NCI-H1436 treated with DMSO at 0.1 percent for 48 hours (cell line): ENCODE measurements at regions not wholly inside any gene's neighbourhood (a gene's known extent, or its start where the extent isn't known, plus 50 kb on each side); places are given as distances from the start of the nearest gene placed in this dataset.
"Not testable (repeated sequence)": the region's sequence is repeated elsewhere in the genome, so short reads cannot be mapped to it uniquely, and the experiment has no call there.

Source experiments
- DNase-seq: peaks from one replicate; lab custom pipeline; 2025; lab: John Stamatoyannopoulos, UW

DNA sequence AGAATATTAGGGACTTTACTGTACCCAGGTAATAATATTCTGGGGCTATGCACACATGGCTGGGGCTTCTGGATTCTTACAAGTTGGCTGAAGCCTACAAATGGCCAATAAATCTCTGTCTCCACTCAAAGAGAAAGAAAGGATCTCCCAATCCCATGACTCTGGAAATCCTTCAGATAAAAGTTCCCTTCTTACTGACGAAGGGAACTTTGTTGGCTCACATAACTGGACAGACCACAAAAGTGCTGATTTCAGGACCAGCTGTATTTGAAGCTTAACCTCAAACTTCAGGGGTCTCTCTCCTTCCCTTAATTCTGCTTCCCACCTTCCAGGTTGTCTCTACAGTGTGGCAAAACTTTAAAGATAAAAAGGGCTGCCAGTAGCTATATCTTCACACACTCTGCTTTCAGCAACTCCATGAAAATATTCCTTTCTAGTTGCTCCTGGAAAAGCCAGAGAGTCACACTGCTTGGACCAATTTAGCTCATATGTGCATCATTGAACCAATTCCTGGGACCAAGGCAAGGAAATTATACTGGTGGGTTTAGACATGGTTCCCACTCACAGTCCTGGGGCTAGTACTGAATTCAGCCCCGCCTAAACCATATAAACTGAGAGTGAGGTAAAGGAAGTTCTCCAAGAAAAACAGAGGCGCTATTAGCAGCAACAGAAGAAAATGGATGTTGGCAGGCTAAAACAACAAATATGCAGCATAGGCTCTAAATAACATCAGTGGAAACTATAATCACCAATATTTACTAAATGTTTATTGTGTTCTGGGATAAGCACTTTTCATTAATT, 290.0 kb upstream of the GADL1 start:
- no peak for DNase-seq

DNA sequence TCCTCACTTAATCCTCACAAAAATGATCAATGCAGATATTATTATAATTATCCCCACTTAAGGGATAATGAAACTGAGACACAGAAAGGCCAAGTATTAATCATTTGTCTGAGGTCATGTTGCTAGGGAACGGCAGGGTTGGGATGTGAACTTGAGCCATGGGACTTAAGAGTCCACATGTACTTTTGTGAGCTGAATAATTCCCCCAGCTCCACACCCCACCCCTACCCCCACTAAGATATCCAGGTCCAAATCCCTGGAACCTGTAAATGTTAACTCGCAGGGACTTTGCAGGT, 290.5 kb upstream of the GADL1 start:
- no peak for DNase-seq

DNA sequence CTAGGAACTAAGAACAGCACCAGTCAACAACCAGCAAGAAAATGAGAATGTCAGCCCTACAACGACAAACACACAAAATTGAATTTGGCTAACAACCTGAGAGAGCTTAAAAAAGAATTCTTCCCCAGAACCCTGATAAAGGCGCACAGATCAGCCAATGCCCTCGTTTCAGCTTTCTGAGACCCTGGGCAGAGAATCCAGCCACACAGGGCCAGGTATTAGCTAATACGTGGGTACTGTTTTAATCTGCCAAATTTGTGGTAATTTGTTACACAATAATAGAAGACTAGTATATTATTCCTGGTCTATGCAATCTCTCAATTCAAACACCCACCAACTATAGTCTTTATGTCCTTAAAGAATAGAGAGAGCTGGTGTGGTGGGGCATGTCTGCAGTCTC, 291.6 kb upstream of the GADL1 start:
- no peak for DNase-seq

DNA sequence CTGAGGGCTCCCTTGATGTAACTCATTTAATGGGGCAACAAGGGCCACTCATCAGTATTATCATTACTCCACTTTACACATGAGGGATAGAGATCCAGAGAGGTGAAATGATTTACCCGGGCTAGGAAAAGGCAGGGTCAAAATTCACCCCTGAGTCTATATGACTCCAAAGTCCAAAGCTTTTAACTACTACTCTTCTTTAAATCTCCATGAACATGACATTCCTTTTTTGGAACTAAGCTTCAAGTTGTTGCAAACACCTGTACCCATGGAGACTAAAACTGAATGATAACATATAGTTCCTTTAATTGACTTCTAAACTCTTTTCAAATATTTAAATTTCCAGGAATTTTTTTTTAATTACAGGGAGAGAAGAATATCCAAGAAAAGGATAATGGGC, 292.9 kb upstream of the GADL1 start:
- DNase-seq, result no peak

- no peak for DNase-seq
Measured at GRCh38 chr3:31188112-31188511, 293.7 kb upstream of the GADL1 start.

DNA sequence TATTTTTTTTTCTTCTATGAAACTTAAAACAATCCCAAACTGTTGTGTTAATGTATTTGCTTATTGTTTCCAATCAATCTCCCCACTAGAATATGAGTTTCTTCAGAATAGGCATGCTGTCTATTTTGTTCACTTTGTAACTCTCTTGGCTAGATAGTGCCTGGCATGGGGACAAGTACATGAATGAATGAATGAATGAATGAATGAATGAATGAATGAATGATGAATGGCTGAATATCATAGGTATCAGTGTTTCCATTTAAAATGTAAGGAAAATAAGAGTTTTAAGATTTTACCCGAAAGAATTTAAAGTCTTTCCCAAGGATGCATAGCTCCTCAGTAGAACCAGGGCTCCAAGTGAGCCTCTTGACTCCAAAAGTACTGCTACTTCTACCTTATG, 294.9 kb upstream of the GADL1 start:
- DNase-seq, result no peak

DNA sequence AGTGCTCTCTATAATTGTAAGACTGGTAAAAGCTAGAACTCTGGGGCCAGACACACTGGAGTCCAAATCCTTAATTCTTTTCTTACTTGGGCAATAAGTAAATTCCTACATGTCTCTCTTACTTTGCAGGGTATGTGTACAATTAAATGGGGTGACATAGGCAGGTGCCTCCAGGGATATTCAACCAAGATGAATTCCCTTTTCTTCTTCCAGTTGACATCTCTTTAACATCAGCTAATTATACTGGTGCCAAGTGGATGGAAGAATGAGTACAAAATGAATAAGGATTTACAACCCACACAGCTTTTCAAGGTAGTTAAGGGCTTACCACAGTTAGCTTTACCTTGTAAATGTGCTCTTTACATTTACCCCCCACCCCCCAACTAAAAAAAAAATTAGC, 295.5 kb upstream of the GADL1 start:
- no peak for DNase-seq

GRCh38 chr3:31191354-31191753, 296.9 kb upstream of the GADL1 start:
- no peak for DNase-seq

DNA sequence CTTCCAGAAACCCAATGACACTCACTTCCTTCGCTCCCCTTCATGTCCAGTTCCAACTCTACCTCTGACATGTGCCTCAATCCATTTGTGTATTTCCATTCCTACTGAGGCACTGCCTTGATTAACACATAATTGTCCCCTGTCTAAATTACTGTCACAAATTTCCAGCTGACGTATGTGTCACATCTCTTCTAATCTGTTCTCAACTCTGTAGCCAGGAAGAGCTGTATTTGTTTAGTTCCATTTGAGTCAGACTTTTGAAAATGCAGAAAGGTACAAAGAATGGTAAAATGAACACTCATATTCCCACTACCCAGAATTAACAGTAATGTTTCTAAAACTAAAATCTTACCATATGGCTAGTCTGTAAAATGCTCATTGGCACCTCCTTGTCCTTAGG, 299.0 kb upstream of the GADL1 start:
- no peak for DNase-seq

GRCh38 chr3:31193871-31194270, 299.4 kb upstream of the GADL1 start:
- DNase-seq, result no peak

GRCh38 chr3:31196261-31196660, 301.8 kb upstream of the GADL1 start:
- DNase-seq, result no peak

DNA sequence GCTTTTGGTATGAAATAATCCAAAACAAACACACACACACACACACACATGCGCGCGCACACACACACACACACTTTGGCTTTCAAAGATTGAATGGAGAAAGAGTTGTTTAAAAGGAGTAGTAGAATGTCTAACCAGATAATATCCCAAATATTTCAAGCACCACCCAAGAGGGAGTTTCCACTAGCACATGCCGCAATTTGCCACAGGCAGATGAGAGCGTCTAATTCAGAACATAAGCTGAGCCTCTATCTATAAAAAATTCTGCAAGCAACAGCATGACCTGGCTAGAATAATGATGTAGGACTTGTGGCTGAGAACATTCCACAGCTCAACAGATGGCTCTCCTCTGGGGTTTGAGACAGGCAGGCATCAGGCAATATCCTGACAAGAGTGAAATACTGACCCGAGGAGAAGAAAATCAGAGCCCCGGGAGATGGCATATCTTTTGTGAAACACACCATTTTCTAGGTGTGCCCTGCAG, 302.5 kb upstream of the GADL1 start:
- no peak for DNase-seq

GRCh38 chr3:31197941-31198340, 303.5 kb upstream of the GADL1 start:
- no peak for DNase-seq

DNA sequence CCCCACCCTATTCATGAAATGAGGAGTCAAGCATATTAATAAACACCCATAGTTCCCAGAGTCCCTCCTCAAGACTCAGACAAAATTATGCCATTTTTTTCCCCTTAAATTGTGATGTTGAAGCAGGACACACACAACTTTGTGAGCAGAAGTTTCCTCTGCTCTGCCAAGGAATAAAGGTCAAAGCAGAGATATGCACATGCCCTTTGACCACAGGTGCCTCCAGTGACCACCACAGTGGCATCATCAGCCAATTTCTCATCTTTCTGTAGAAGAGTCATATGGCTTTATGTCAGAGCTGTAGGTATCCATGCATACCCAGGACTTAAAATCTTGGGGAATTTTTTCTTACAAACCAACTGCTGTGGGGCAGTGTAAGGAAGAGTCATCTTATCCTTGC, 304.4 kb upstream of the GADL1 start:
- no peak for DNase-seq

DNA sequence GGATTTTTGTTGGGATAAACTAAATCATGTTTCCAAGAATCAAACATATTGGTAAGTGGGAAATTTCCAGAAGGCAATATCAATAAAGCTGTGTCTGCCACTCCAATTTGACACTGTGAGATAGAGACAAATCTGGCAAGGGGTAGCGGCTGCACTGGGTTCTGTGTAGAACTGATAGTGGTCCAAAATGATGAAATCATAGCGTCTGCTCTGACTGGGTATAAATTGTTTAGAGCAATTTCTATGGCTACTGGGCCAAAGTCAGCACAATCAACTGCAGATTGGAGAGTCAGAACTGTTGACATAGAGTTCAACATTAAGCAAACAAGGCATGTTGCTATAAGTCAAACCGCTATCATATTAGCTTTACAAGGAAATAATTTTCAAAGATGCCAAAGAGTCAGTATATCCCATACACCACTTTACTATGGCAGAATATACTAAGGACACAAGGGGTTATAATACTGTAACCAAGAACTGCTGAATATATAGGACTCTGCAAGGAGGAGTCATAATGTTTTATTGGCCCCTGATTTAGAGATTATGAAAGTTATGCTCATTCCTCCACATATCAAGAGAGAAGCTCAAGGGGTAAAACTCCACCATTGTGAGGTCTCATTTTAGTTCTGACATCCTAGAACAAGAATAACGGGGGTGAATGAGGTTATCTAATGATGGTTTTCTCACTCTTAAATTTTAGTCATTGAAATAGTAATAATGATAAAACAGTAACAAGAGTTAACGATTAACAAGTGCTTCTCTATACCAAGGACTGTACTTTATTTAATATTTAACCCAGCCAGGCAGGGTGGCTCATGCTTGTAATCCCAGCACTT, 309.7 kb upstream of the GADL1 start:
- no peak for DNase-seq

- not testable (repeated sequence) for DNase-seq
Measured at GRCh38 chr3:31204796-31205056, 310.3 kb upstream of the GADL1 start.

- DNase-seq, result no peak
Measured at GRCh38 chr3:31210068-31210645, 315.7 kb upstream of the GADL1 start.

DNA sequence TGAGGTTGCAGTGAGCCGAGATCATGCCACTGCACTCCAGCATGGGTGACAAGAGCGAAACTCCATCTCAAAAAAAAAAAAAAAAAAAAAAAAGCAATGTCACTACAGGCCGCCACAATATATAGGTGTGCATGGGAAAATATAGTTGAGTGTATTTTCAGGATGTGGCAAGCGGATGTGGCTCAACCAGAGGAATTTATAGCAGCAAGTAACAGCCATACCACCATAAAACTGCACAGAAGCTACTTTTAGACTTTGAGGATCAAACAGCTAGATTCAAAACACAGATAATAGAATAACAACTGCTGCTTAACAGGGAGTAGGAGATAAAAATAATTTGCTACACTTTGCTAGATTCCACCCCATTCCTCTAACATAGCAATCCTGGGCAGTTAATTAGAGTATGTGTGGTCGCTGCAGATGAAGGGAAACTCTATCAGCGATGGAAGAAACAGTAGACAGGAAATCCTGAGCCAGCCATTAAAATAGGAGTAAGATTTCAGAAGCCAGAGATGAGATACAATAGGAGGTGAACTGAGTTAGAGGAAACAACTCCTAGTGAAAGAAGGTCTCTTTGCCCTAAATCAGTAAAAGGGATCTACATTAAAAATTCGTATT, 318.7 kb upstream of the STT3B start:
- no peak for DNase-seq

- DNase-seq, result no peak
Measured at GRCh38 chr3:31218082-31218481, 314.6 kb upstream of the STT3B start.

- DNase-seq, result no peak
Measured at GRCh38 chr3:31219131-31219843, 313.4 kb upstream of the STT3B start.

DNA sequence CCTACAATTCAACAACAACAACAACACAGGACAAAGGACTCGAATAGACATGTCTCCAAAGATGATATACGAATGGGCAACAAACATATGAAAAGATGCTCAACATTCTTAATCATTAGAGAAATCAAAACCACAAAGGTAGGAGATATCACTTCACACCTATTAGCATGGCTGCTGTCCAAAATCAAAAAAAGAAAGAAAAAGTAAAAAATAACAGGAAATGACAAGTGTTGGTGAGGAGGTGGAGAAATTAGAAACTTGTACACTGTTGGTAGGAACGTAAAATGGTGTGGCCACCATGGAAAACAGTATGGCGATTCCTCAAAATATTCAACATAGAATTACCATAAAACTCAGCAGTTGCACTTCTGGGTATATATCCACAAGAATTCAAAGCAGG, 312.3 kb upstream of the STT3B start:
- no peak for DNase-seq

DNA sequence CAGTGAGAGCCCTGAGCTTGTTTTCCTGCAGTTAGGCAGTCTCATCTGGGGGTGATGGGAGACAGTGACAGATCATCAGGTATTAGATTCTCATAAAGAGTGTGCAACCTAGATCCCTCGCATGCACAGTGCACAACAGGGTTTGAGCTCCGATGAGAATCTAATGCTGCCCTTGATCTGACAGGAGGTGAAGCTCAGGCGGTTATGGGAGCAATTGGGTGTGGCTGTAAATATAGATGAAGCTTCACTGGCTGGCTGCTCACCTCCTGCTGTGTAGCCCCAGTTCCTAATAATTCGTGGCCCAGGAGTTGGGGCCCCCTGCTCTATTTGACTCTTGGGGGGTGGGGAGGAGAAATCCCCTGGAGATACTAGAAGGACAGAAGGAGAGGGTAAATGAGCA, 309.4 kb upstream of the STT3B start:
- no peak for DNase-seq
